ENCODE measurements at regions not wholly inside any gene's neighbourhood (a gene's known extent, or its start where the extent isn't known, plus 50 kb on each side); places are given as distances from the start of the nearest gene placed in this dataset.

DNA sequence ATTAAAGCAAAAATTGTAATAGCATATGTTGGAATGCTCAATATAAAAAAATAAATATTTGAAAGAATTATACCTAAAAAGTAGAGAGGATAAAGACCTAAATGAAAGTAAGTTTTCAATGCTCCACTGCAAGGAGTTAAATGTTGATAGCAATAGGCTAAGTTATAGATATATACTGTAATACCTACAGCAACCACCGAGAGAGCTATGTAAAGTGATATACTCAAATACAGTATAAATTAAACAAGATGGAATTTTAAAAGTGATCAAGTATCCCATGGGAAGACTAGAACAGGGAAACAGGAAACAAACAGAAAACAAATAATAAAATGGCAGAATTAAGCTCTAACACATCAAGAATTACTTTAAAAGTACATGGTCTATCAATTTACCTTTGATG lies 73.9 kb downstream of the CASP3 start:
- Histone ChIP-seq H3K27me3 (no peaks in the 10 kb centered on the region), H3K4me3 (replicated peaks in 1 of 3) (no peak overlapping the region), H3K27ac (no peak overlapping the region), H3K4me1 (no peaks in the 10 kb centered on the region), H3K36me3 (no peaks in the 10 kb centered on the region), H3K9me3 (no peaks in the 10 kb centered on the region)
- TF ChIP-seq, protein P1, sequence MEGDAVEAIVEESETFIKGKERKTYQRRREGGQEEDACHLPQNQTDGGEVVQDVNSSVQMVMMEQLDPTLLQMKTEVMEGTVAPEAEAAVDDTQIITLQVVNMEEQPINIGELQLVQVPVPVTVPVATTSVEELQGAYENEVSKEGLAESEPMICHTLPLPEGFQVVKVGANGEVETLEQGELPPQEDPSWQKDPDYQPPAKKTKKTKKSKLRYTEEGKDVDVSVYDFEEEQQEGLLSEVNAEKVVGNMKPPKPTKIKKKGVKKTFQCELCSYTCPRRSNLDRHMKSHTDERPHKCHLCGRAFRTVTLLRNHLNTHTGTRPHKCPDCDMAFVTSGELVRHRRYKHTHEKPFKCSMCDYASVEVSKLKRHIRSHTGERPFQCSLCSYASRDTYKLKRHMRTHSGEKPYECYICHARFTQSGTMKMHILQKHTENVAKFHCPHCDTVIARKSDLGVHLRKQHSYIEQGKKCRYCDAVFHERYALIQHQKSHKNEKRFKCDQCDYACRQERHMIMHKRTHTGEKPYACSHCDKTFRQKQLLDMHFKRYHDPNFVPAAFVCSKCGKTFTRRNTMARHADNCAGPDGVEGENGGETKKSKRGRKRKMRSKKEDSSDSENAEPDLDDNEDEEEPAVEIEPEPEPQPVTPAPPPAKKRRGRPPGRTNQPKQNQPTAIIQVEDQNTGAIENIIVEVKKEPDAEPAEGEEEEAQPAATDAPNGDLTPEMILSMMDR (IDR thresholded peaks at IDR 0.05), result no peak
- no peak for TF ChIP-seq POLR2A (IDR thresholded peaks at IDR 0.05)
- WGBS, 2 donors, result 54 to 62% methylated on average over 1 of the region's 1 CpG
- no peak for DNase-seq
- intact Hi-C loops (cut with DNase I), result no loop called here

DNA sequence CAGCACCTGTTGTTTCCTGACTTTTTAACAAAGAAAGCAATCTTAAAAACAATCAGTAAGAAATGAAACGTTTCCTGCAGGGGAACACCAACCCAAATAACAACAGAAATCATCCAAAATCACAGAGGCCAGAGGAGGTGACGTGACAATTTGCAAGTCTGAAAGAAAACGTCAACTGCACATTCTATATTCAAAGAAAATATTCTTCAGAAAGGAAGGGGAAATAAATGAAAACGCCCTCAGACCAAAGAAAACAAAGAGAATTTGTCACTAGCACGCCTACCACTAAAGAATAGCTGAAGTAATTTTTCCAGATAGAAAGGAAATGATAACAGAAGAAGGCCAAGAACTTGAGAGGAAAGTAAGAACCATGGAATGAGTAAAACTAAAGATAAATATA lies 74.4 kb downstream of the CASP3 start:
- H3K27ac ChIP-seq, result no peak overlapping the region
- H3K9me3 ChIP-seq, result no peaks in the 10 kb centered on the region
- no peaks in the 10 kb centered on the region for H3K36me3 ChIP-seq
- no peak overlapping the region for H3K4me3 ChIP-seq (replicated peaks in 1 of 3)
- intact Hi-C loops (cut with DNase I), result no loop called here
- DNase-seq, result no peak
- no peaks in the 10 kb centered on the region for H3K4me1 ChIP-seq
- TF ChIP-seq, protein P1 (IDR thresholded peaks at IDR 0.05), result no peak
- TF ChIP-seq POLR2A (IDR thresholded peaks at IDR 0.05), result no peak
- WGBS, 2 donors, result 66 to 71% methylated on average over 5 of the region's 5 CpGs
- no peaks in the 10 kb centered on the region for H3K27me3 ChIP-seq

DNA sequence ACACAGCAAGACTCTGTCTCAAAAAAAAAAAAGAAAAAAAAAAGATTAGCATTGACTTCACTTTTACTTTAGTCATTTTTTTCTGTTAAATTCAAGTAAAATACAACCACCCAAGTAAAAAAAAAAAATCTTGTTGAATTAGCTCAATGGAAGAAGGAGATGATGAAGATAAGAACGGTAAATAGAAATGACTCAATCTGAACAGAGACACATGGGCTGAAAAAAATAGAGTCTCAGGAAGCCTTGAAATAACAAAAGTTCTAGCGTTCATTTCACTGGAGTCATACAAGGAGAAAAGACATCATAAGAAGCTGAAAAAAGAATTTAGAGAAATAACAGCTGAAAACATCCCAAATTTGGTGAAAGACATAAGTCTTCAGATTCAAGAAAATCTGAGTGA lies 75.5 kb downstream of the CASP3 start:
- intact Hi-C loops (cut with DNase I), result no loop called here
- H3K36me3 ChIP-seq, result no peaks in the 10 kb centered on the region
- no peak for TF ChIP-seq POLR2A (IDR thresholded peaks at IDR 0.05)
- TF ChIP-seq, protein P1 (IDR thresholded peaks at IDR 0.05), result no peak
- no peaks in the 10 kb centered on the region for H3K4me1 ChIP-seq
- 72 to 75% methylated on average over 2 of the region's 2 CpGs for WGBS, 2 donors
- H3K27me3 ChIP-seq, result no peaks in the 10 kb centered on the region
- H3K27ac ChIP-seq, result no peak overlapping the region
- H3K4me3 ChIP-seq (replicated peaks in 1 of 3), result no peak overlapping the region
- no peaks in the 10 kb centered on the region for H3K9me3 ChIP-seq
- no peak for DNase-seq

DNA sequence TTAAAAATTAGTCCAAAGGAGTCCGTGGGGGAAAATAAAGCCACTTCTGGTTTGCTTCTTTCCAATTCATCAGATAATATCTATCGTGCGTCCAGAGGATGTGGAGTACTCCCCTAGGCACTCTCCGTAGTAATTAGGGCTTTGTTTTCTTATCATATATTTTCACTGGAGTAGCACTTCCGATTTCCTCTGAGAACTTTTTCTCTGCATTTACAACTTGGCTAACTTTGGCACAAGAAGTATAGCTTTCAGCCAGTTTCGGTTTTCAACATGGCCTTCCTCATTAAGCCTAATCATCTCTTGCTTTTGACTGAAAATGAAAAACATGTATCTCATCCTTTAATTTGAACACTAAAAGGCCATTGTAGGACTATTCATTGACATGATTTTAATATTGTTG lies 80.5 kb downstream of the CASP3 start:
- H3K27me3 ChIP-seq, result no peaks in the 10 kb centered on the region
- no peak overlapping the region for H3K4me3 ChIP-seq (replicated peaks in 1 of 3)
- intact Hi-C loops (cut with DNase I), result no loop called here
- no peak for DNase-seq
- WGBS, 2 donors, result 43 to 46% methylated on average over 6 of the region's 6 CpGs
- H3K4me1 ChIP-seq, result no peaks in the 10 kb centered on the region
- no peaks in the 10 kb centered on the region for H3K9me3 ChIP-seq
- no peak for TF ChIP-seq POLR2A (IDR thresholded peaks at IDR 0.05)
- TF ChIP-seq, protein P1 (IDR thresholded peaks at IDR 0.05), result no peak
- no peaks in the 10 kb centered on the region for H3K36me3 ChIP-seq
- no peak overlapping the region for H3K27ac ChIP-seq

DNA sequence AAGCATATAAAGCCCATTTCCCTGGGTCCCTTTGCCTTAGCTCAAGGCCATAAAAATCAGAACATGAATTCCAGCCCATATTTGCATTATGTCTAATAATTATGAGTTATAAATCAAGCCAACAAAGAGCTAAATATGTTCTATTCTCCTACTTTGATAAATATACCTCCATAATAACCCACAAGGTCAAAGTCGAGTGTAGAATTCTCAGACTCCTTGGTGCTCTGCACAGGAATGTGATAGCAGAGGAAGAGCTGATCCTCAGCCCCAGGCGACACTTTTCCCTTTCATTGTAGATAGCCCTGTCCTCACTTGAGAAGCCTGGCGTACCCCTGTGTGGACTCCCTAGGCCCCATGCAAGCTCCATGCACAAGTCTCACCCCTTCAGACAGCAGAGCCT lies 85.6 kb downstream of the CASP3 start:
- TF ChIP-seq, protein P1 (IDR thresholded peaks at IDR 0.05), result no peak
- no peak for TF ChIP-seq POLR2A (IDR thresholded peaks at IDR 0.05)
- Histone ChIP-seq H3K27ac (no peak overlapping the region), H3K27me3 (no peaks in the 10 kb centered on the region), H3K36me3 (no peaks in the 10 kb centered on the region), H3K4me1 (no peaks in the 10 kb centered on the region), H3K4me3 (replicated peaks in 1 of 3) (no peak overlapping the region), H3K9me3 (no peaks in the 10 kb centered on the region)
- 83 to 93% methylated on average over 3 of the region's 3 CpGs for WGBS, 2 donors
- intact Hi-C loops (cut with DNase I), result no loop called here
- no peak for DNase-seq

All from thyroid gland (tissue), 4 donors.